HFFc6 (cell line): ENCODE measurements at regions not wholly inside any gene's neighbourhood (a gene's known extent, or its start where the extent isn't known, plus 50 kb on each side); places are given as distances from the start of the nearest gene placed in this dataset.

Experiments
- DNase-seq: peaks from one replicate; pipeline ENCODE4 v3.0.0-alpha.2; 2018
- H3K27ac Mint-ChIP-seq: 2 replicates; pipeline ENCODE4 v1.8.0; 2020; ENCODE audit warnings: mild to moderate bottlenecking, mixed read lengths
- H3K27me3 Mint-ChIP-seq: 2 replicates; pipeline ENCODE4 v1.8.0; 2021; ENCODE audit warnings: mild to moderate bottlenecking, moderate library complexity, mixed read lengths; ENCODE audit not compliant: insufficient read depth
- H3K36me3 Mint-ChIP-seq: 2 replicates; pipeline ENCODE4 v1.8.0; 2021; ENCODE audit warnings: low read depth, mixed read lengths
- H3K4me1 Mint-ChIP-seq: 2 replicates; pipeline ENCODE4 v1.8.0; 2020; ENCODE audit warnings: low read depth, mixed read lengths
- H3K4me3 Mint-ChIP-seq: 2 replicates; pipeline ENCODE4 v1.8.0; 2020; ENCODE audit warnings: mild to moderate bottlenecking, moderate library complexity, mixed read lengths
- H3K9me3 Mint-ChIP-seq: 2 replicates; pipeline ENCODE4 v1.8.0; 2020; ENCODE audit warnings: mild to moderate bottlenecking, mixed read lengths
- TF ChIP-seq, protein P1 (sequence below): fragments of 200-600 bp; sonication (generic); IDR thresholded peaks from 2 replicates; pipeline ENCODE4 v1.5.0; 2021; ENCODE audit warnings: antibody characterized with exemption, mild to moderate bottlenecking

DNA sequence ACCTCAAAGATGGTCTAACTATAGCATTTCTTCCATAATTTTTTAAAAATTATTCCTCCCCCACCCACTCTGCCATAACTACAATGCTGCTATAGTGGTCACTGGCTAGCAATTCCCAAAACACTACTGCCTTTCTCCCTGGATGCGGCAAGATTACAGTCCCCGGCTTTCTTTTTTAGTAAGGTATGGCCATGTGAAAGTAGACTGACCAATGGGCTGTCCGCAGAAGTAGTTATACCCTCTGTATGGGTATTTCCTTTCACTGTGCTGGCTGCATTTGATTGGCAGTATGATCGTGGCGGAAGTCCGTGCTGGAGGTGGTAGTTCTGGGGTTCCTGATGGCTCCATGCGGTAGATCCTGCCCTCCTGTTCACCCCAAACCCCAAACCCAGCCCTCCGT is 166.0 kb downstream of the FBXO8 start:
- TF ChIP-seq, protein P1, sequence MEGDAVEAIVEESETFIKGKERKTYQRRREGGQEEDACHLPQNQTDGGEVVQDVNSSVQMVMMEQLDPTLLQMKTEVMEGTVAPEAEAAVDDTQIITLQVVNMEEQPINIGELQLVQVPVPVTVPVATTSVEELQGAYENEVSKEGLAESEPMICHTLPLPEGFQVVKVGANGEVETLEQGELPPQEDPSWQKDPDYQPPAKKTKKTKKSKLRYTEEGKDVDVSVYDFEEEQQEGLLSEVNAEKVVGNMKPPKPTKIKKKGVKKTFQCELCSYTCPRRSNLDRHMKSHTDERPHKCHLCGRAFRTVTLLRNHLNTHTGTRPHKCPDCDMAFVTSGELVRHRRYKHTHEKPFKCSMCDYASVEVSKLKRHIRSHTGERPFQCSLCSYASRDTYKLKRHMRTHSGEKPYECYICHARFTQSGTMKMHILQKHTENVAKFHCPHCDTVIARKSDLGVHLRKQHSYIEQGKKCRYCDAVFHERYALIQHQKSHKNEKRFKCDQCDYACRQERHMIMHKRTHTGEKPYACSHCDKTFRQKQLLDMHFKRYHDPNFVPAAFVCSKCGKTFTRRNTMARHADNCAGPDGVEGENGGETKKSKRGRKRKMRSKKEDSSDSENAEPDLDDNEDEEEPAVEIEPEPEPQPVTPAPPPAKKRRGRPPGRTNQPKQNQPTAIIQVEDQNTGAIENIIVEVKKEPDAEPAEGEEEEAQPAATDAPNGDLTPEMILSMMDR, result no peak
- DNase-seq, result no peak
- Mint-ChIP-seq H3K27ac (no peak overlapping the region), H3K4me1 (peaks cover 8% of the 10 kb centered on the region), H3K36me3 (no peaks in the 10 kb centered on the region), H3K4me3 (no peak overlapping the region), H3K9me3 (no peaks in the 10 kb centered on the region), H3K27me3 (peaks cover 3% of the 10 kb centered on the region; the same call in 1 of the 2 replicates)

DNA sequence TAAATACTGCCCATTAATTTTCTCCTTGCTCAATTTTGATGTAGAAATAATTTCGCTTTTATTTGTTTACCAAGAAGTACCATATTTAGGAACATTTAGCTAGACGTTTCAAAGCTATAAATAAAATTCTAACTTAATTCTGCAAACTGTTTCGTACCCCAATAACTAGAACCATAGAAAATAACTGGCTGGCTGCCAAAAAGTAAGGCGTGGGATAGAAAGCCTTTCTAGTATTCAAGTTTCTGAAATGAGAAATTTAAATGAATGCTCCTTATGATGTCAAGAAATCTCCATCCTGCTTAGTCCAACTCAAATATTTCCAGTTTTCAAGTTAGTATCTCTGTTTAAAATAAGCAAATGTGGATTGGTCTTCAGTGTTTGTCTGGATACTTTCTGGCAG is 167.4 kb downstream of the FBXO8 start:
- Mint-ChIP-seq H3K27me3 (peaks cover 3% of the 10 kb centered on the region; the same call in 1 of the 2 replicates), H3K9me3 (no peaks in the 10 kb centered on the region)

DNA sequence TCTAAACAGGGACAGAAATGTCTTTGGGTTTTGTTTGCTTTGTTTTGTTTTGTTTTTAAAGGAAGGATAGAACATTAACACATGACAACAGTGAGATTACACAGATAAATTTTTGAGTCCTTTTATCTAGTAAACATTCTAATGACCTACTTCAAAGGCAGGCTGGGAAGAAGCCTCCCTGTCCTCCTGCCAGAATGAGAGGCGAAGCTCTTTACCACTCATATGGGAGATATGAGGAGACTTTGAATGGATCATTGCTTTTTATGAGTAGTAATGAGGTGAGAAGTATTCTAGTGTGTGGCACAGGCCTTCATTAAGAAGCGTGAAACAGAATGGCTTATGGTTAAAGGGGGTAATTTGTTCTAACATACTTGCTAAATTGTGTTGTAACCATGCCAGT is 172.0 kb downstream of the FBXO8 start:
- TF ChIP-seq, protein P1, result no peak
- Mint-ChIP-seq H3K9me3 (no peaks in the 10 kb centered on the region), H3K36me3 (no peaks in the 10 kb centered on the region), H3K27ac (no peak overlapping the region), H3K27me3 (no peaks in the 10 kb centered on the region; the same call in 1 of the 2 replicates), H3K4me1 (no peaks in the 10 kb centered on the region), H3K4me3 (no peak overlapping the region)
- no peak for DNase-seq

More for the DNA sequence above, 167.4 kb downstream of the FBXO8 start:
- Mint-ChIP-seq H3K36me3 (no peaks in the 10 kb centered on the region), H3K4me3 (no peak overlapping the region), H3K4me1 (peaks cover 8% of the 10 kb centered on the region), H3K27ac (no peak overlapping the region)
- no peak for DNase-seq
- TF ChIP-seq, protein P1, result no peak

DNA sequence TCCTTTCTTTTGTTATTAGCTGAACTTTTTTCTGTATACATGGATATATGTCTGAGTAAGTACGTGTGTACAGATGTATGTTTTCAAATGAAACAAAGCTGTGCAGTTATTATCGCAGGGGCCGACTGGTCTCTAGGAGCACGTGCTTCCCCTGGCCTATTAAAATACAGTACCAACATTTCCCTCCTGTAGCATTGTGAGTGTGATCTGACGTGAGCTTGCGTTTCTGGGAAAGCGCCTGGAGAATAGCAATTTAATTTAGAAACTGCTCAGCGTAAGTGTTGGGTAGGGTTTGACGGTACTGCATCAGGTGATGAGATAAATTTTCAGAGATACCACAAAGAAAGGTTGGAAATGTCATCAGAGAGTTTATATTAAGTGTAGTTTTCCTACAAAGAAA is 173.3 kb downstream of the FBXO8 start:
- Mint-ChIP-seq H3K4me3 (no peak overlapping the region), H3K36me3 (no peaks in the 10 kb centered on the region), H3K4me1 (no peaks in the 10 kb centered on the region), H3K9me3 (no peaks in the 10 kb centered on the region), H3K27me3 (no peaks in the 10 kb centered on the region; the same call in 1 of the 2 replicates), H3K27ac (no peak overlapping the region)
- no peak for DNase-seq
- TF ChIP-seq, protein P1, result no peak

DNA sequence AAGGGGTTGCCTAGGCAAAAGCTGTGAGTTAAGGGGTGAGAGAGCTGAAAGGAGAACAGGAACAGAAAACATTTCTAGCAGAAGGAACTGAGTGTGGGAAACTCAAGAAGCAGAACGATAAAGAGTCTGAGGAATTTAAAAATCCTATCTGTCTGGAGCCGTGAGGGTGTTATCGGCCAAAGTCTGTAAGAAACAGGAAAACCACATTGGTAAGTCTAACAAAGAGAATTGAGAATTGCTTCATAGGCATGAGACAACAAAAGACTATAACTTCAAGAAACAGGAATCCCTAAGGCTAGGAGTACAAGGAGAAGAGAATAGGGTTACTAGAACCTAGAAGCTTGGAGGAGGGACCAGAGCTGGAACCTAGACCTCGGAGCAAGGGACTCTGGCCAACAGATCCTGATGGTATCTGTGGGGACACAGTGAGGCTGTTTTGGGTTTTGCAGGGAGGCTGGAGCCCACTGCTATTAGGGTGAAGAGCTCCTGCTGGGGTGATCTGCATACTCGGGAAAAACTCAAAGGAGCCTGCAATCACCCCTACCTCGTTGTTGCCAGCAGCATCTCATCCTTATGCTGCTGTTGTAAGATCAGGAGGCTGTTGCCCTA is 175.6 kb downstream of the FBXO8 start:
- Mint-ChIP-seq H3K27me3 (no peaks in the 10 kb centered on the region; the same call in 1 of the 2 replicates), H3K27ac (no peak overlapping the region)

More for the DNA sequence above, 175.6 kb downstream of the FBXO8 start:
- Mint-ChIP-seq H3K9me3 (no peaks in the 10 kb centered on the region), H3K36me3 (no peaks in the 10 kb centered on the region), H3K4me3 (no peak overlapping the region), H3K4me1 (no peaks in the 10 kb centered on the region)
- TF ChIP-seq, protein P1, result no peak
- no peak for DNase-seq
